Neuron (in vitro differentiated cells): ENCODE measurements at regions not wholly inside any gene's neighbourhood (a gene's known extent, or its start where the extent isn't known, plus 50 kb on each side); places are given as distances from the start of the nearest gene placed in this dataset.

Experiments
- H2AFZ ChIP-seq: one replicate; pipeline ENCODE4 v1.6.1; 2013; ENCODE audit warnings: low read depth, mild to moderate bottlenecking, inconsistent platforms, low read length, moderate library complexity
- H3K27me3 ChIP-seq: one replicate; pipeline ENCODE4 v1.6.1; 2013; ENCODE audit warnings: low read length; ENCODE audit not compliant: insufficient read depth
- H3K36me3 ChIP-seq: one replicate; pipeline ENCODE4 v1.6.1; 2013; ENCODE audit warnings: low read length; ENCODE audit not compliant: insufficient read depth
- H3K4me1 ChIP-seq: one replicate; pipeline ENCODE4 v1.6.1; 2013; ENCODE audit warnings: low read length; ENCODE audit not compliant: insufficient read depth
- H3K4me3 ChIP-seq: 2 replicates; pipeline ENCODE4 v1.5.1; 2013; ENCODE audit warnings: mild to moderate bottlenecking, low read length, moderate library complexity
- H3K9me3 ChIP-seq: one replicate; pipeline ENCODE4 v1.6.1; 2013; ENCODE audit warnings: low read length

DNA sequence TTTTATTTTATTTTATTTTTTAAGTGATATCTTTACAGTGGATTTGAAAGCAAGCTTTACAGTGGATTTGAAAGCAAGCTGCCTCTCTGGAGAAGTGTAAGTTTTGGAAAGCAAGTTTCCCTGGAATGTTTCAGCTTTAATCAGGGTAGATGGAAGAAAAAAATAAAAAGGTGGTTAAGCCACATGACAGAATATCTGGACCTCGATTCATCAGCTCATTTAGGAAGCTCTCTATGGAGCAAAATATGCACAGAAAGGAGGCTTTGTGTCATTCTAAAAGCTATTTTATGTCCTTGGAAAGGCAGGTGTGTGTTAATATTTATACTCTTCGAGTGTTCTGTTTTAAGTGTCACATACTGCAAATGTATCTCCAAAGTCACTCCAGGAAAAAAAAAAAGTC is 409.2 kb upstream of the KLF4 start:
- no peak overlapping the region for H3K4me3 ChIP-seq
- H3K36me3 ChIP-seq: no peaks in the 10 kb centered on the region
- H3K9me3 ChIP-seq: no peaks in the 10 kb centered on the region
- no peak overlapping the region for H2AFZ ChIP-seq
- H3K27me3 ChIP-seq: no peaks in the 10 kb centered on the region
- no peaks in the 10 kb centered on the region for H3K4me1 ChIP-seq

DNA sequence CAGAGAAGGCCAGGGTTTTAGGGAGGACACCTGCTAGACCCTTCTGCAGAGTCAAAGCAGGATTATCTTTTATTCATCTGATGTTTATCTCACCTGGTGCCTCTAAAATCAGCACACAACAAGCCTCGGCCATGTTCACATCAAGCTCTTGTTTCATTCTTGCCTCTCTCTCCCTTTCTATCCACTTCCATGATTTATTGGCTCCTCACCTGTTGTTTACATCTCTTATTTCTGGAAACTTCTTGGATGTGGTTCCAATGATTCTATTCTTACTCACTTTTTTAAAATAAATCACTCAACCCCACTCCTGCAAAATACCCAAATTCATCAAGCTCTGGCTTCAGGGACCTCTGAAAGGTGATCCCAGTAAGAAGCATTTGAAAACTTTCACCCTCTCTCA is 407.0 kb upstream of the KLF4 start:
- no peaks in the 10 kb centered on the region for H3K4me1 ChIP-seq
- no peaks in the 10 kb centered on the region for H3K27me3 ChIP-seq
- no peak overlapping the region for H2AFZ ChIP-seq
- H3K4me3 ChIP-seq: no peak overlapping the region
- H3K36me3 ChIP-seq: no peaks in the 10 kb centered on the region
- H3K9me3 ChIP-seq: no peaks in the 10 kb centered on the region

DNA sequence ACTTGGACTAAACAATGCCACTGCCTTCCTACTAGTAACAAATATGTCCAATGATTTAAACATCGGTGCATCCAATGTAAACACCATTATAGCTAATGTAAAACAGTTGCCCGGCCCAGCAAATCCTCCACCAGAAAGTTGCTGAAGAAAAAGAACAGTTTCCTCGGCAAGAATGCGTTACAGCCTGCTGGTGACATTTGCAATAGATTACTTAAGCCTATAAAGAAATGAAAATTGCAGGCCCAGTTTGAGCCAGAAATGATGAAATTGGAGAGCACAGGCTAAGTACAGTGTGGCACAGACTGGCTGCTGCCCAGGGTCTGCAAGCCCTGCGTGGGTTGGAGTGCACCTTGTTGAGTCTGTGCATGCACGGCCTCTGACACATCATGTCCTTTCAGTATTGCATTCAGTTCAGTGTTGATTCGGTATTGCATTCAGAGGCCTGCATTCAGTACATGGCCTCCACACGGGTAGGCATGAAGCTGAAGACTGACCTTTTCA is 406.0 kb upstream of the KLF4 start:
- H3K36me3 ChIP-seq: no peaks in the 10 kb centered on the region
- H3K4me1 ChIP-seq: no peaks in the 10 kb centered on the region
- H2AFZ ChIP-seq: no peak overlapping the region
- H3K4me3 ChIP-seq: no peak overlapping the region
- H3K9me3 ChIP-seq: no peaks in the 10 kb centered on the region
- H3K27me3 ChIP-seq: no peaks in the 10 kb centered on the region

DNA sequence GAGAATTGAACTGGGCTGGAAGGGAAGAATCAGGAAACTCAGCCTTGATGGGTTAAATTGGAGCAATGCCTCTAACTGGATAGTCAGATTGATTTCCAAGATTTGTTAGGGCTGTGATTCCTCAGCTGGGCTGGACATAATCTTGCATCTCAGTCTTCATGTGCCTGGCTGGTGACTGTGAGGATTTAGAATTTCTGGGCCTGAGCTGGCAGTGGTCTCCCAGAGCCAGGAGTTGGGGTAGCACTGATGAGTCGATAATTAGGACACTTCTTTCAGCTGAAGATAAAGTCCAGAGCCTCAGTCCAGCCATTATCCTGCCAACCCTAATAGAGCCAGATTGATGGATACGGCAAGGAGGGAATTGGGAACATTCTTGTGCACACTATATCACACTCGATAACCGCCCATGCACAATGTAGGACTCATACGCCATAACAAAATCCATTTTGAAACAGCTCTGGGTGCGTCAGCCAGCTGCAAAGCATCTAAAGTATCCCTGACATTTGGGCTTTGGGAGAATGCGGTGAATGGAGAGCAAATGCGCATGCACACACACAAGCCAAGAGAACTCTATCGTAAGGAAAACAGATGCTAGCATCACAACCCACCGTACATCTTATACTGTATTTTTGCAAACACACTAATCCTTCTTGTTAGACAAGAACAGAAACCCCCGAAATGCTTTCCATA is 405.1 kb upstream of the KLF4 start:
- no peak overlapping the region for H3K4me3 ChIP-seq

DNA sequence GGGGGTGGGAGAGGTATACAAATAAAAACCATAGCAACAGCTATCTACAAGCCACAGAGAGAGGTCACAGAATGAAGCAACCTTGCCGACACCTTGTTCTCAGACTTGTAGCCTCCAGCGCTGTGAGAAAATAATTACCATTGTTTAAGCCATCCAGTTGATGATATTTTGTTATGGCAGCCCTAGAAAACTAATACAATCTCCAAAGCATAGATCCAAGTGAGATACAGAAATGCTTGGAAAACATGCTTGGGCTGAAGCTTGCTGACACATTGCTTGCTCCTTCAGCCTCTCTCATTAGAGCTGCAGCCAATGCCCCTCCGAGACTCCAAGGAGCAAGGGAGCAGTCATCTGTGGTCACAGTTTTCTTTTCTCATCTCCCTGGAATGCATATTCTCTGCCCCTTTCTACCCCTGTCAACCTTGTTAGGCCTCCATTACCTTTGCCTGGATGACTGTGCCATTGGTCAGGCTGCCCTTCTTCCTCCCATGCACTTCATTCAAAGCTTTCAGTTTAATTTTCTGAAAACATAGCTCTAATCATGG is 401.4 kb upstream of the KLF4 start:
- no peaks in the 10 kb centered on the region for H3K36me3 ChIP-seq
- no peaks in the 10 kb centered on the region for H3K4me1 ChIP-seq
- no peak overlapping the region for H3K4me3 ChIP-seq
- H2AFZ ChIP-seq: no peak overlapping the region
- no peaks in the 10 kb centered on the region for H3K9me3 ChIP-seq
- H3K27me3 ChIP-seq: no peaks in the 10 kb centered on the region

More for the DNA sequence above, 405.1 kb upstream of the KLF4 start:
- no peaks in the 10 kb centered on the region for H3K9me3 ChIP-seq
- H3K4me1 ChIP-seq: no peaks in the 10 kb centered on the region
- no peaks in the 10 kb centered on the region for H3K27me3 ChIP-seq
- H3K36me3 ChIP-seq: no peaks in the 10 kb centered on the region
- no peak overlapping the region for H2AFZ ChIP-seq

DNA sequence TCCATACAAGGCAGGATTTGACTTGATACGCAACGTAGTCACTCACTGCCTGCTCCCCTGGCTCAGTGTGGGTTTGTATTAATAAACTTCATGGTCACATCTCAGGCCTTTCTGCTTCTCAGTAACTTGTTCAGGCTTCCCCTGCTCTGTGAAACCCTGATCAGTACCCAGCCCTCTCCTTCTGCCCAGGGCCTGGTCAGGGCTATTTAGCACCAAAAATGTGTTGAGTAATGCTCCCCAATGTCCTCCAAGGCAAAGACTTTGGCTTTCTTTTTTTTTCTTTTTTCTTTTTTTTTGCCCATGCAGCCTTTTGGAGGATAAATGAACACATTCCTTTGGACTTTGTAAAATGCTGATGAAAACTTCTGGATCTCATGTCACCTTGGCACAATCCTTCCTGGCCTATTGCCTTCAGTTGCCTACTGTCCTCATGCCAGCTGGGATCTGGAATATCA is 399.2 kb upstream of the KLF4 start:
- Histone ChIP-seq H3K4me3 (no peak overlapping the region), H3K4me1 (no peaks in the 10 kb centered on the region), H2AFZ (no peak overlapping the region), H3K9me3 (no peaks in the 10 kb centered on the region), H3K36me3 (no peaks in the 10 kb centered on the region), H3K27me3 (no peaks in the 10 kb centered on the region)

DNA sequence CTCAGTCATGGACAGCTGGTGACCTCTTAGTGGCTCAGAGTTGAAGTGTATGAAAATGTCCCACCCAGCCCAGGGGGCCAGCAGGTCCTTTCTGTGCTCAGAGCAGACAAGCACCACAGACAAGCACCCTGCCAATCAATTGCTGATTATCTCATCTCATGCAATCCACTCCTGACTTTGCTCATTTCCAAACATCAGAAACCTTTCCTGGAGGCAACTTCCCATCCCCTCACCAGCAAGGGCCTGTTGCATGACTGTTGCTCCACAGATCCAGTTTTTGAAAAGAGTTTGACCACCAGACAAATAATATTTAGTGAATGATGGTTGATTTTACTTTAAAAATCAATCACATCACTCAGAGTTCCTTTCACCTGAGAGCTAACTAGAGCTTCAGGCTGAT is 397.3 kb upstream of the KLF4 start:
- Histone ChIP-seq H3K4me1 (no peaks in the 10 kb centered on the region), H2AFZ (no peak overlapping the region), H3K4me3 (no peak overlapping the region), H3K27me3 (no peaks in the 10 kb centered on the region), H3K36me3 (no peaks in the 10 kb centered on the region), H3K9me3 (no peaks in the 10 kb centered on the region)

DNA sequence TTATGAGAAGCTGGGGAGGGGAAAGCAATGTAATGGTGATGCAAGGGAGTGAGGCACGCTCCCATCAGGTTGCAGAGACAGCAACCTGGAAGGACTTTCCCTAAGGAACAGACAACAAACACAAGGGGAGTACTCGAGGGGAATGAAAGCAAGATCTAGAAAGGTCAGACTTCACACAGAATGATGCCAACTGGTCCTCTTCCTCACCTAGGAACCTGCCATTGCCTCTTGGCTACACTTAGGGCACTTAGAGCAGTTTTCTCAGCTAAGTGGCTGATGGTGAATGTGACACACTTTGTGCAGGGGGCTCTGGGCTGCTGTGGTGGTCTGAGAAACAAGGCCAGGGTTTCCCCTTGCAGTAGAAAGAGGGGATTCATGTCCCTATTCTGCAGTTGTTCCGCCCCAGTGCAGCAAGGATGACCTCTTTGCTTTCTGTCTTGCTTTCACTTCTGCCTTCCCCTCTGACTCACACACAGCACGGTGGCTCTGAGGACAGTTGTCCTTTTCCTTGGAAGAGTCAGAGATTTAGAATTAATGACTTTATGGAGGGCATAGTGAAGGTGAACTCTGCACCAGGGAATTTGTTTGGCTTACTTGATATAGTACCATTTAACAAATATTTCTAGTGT is 394.0 kb upstream of the KLF4 start:
- no peaks in the 10 kb centered on the region for H3K27me3 ChIP-seq
- no peaks in the 10 kb centered on the region for H3K36me3 ChIP-seq

DNA sequence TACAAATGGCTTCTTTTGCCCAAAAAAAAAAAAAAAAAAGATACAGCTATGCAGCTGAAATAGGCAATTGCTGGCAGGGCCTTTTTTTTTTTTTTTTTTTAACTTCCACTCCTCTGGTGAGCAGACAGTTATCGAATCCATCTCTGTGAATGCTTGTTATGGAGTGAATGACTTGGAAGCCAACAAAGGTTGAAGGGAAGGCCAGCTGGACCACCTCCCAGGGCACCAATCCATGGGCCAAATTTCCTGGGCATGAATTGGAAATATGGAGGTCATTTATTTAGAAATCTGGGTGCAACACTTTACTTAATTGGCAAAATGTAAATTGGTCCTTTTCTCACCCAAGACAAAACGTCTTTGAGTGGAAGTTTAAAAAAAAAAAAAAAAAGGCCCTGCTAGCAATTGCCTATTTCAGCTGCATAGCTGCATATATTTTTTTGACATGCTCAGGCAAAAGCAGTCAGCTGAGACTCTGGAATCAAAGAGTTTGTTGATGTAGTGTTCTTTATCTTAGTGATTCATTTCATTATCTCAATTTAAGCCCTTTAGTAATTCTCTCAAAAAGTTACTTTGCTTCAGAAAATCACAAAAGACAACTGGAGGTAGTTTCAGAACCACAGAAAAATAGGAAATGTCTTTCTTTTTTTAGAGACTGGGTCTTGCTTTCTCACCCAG is 392.2 kb upstream of the KLF4 start:
- Histone ChIP-seq H2AFZ (no peak overlapping the region), H3K4me1 (no peaks in the 10 kb centered on the region), H3K36me3 (no peaks in the 10 kb centered on the region), H3K27me3 (no peaks in the 10 kb centered on the region), H3K4me3 (no peak overlapping the region), H3K9me3 (no peaks in the 10 kb centered on the region)

More for the DNA sequence above, 394.0 kb upstream of the KLF4 start:
- no peak overlapping the region for H2AFZ ChIP-seq
- no peaks in the 10 kb centered on the region for H3K4me1 ChIP-seq
- no peaks in the 10 kb centered on the region for H3K9me3 ChIP-seq
- H3K4me3 ChIP-seq: no peak overlapping the region

DNA sequence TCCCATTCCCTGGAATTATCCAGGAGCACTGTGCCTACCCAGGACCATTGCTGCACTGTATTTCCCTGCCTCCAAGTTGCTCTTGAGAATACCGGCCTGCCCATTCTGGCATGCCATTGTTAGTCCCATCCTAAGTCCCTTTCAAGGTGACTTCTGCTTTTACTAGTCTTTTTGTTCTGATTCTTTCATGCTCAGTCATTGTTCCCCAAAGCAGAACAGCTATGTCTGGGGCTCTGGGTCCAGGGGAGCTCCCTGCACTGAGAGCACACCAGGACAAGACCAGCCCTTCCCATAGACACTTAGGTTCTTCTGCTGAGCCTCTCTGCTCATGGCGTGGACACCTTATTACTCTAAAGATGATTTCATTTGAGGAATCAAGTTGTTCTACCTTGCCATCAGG is 388.9 kb upstream of the KLF4 start:
- no peaks in the 10 kb centered on the region for H3K36me3 ChIP-seq
- no peaks in the 10 kb centered on the region for H3K4me1 ChIP-seq
- H3K4me3 ChIP-seq: no peak overlapping the region
- H2AFZ ChIP-seq: no peak overlapping the region
- H3K9me3 ChIP-seq: no peaks in the 10 kb centered on the region
- H3K27me3 ChIP-seq: no peaks in the 10 kb centered on the region

DNA sequence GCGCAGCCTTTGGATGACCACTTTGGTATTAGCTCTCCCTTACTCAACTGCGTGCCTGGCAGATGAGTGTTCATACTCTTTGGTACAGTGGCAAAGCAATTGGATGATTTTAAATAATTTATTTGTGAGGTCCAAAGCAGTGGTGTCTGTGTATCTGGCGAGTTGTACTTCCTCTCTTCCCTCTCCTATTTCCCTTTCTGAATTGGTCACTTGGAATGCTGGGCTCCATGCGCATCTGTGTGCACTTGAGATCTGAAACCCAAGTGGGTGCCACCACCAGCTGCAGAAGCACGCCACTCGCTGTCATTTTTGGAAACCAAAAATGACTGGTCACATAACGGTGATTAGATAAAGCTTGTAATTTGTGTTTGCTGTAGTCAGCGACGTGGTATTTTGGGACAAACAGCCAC is 386.0 kb upstream of the KLF4 start:
- H3K9me3 ChIP-seq: no peaks in the 10 kb centered on the region
- H3K27me3 ChIP-seq: no peaks in the 10 kb centered on the region
- no peak overlapping the region for H2AFZ ChIP-seq
- H3K4me3 ChIP-seq: no peak overlapping the region
- no peaks in the 10 kb centered on the region for H3K4me1 ChIP-seq
- H3K36me3 ChIP-seq: no peaks in the 10 kb centered on the region

DNA sequence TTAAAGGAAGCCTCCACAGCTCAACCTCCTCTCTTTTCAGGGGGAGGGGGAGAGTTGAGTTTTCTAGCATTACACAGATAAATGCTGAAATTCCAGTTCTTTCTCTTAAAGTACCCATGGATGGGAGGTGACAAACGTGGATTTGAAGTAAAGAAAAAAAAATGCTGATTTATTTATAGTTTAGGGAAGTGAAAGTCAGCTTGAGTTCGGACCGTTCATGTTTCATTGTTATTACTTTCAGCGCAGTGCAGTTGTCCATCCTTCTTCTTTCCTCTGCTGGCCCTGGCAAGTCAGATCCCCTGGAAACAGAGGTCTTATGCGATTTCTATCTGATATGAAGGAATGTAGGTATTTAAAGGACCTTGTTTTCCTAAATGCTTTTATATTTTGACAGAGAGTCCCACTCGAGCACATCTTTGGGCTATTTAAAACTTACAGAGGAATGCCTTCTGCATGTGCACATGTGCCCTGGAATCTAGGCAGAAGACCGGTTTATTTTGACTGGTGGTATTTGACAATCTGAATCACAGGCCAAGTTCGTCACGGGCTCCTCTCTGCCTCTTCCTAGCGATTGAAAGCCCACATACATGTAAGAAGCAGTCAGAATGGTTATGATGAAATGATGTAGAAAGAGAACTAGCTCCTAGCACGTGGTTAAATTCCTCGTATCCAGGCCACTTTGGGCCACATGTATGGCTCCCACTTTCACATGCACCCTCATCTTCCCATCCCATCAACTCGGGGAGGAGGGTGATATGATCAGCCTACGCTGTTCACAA is 385.2 kb upstream of the KLF4 start:
- H3K4me1 ChIP-seq: no peaks in the 10 kb centered on the region
- H3K9me3 ChIP-seq: no peaks in the 10 kb centered on the region
- H2AFZ ChIP-seq: no peak overlapping the region
- no peak overlapping the region for H3K4me3 ChIP-seq
- no peaks in the 10 kb centered on the region for H3K36me3 ChIP-seq
- H3K27me3 ChIP-seq: no peaks in the 10 kb centered on the region
